Stimulated activated CD8-positive, alpha-beta memory T cell treated with anti-CD3 and anti-CD28 coated beads, Interleukin-15, amount 100 ng/mL, for 4 hours (primary cell): ENCODE measurements at regions not wholly inside any gene's neighbourhood (a gene's known extent, or its start where the extent isn't known, plus 50 kb on each side); places are given as distances from the start of the nearest gene placed in this dataset.
"Not testable (repeated sequence)": the region's sequence is repeated elsewhere in the genome, so short reads cannot be mapped to it uniquely, and the experiment has no call there.

Source experiments
- DNase-seq, 2 donors: peaks; one replicate each; pipeline ENCODE4 v3.0.0-alpha.2; 2020; ENCODE audit warnings: low read depth in 2 of 2

GRCh38 chr2:105537920-105538319, 139.1 kb upstream of the FHL2 start:
- DNase-seq, result no peak

- DNase-seq, result no peak
These were observed 138.6 kb upstream of the FHL2 start for GRCh38 chr2:105537466-105537865.

GRCh38 chr2:105536175-105536574, 137.3 kb upstream of the FHL2 start:
- DNase-seq, result no peak

GRCh38 chr2:105529258-105529657, 130.4 kb upstream of the FHL2 start:
- DNase-seq, result not testable (repeated sequence)

GRCh38 chr2:105526000-105526925, 127.4 kb upstream of the FHL2 start:
- DNase-seq, result no peak

- DNase-seq, result no peak
These were observed 126.3 kb upstream of the FHL2 start for GRCh38 chr2:105525201-105525600.

- DNase-seq, result no peak
These were observed 123.8 kb upstream of the FHL2 start for GRCh38 chr2:105522645-105523044.

GRCh38 chr2:105521616-105522015, 122.8 kb upstream of the FHL2 start:
- no peak for DNase-seq

- DNase-seq, result no peak
These were observed 122.3 kb upstream of the FHL2 start for GRCh38 chr2:105521176-105521575.

GRCh38 chr2:105519516-105519915, 120.7 kb upstream of the FHL2 start:
- DNase-seq, result no peak

GRCh38 chr2:105518897-105519296, 120.0 kb upstream of the FHL2 start:
- DNase-seq, result no peak

- DNase-seq, result no peak
These were observed 119.2 kb upstream of the FHL2 start for GRCh38 chr2:105517814-105518705.

GRCh38 chr2:105515581-105516415, 116.9 kb upstream of the FHL2 start:
- DNase-seq, result no peak

GRCh38 chr2:105514576-105514975, 115.7 kb upstream of the FHL2 start:
- no peak for DNase-seq

GRCh38 chr2:105510761-105511528, 112.1 kb upstream of the FHL2 start:
- no peak for DNase-seq

GRCh38 chr2:105509269-105510086, 110.6 kb upstream of the FHL2 start:
- DNase-seq, result no peak

GRCh38 chr2:105506860-105507259, 108.0 kb upstream of the FHL2 start:
- not testable (repeated sequence) for DNase-seq

GRCh38 chr2:105504459-105504858, 105.6 kb upstream of the FHL2 start:
- DNase-seq, result no peak

- DNase-seq, result no peak
These were observed 103.9 kb upstream of the FHL2 start for GRCh38 chr2:105502625-105503334.
